B cell (primary cell): ENCODE measurements at regions not wholly inside any gene's neighbourhood (a gene's known extent, or its start where the extent isn't known, plus 50 kb on each side); places are given as distances from the start of the nearest gene placed in this dataset.

Experiments used
- CTCF ChIP-seq: fragments of 200-600 bp; IDR thresholded peaks from one replicate; pipeline ENCODE4 v1.8.0; 2022; ENCODE audit warnings: antibody characterized with exemption, mild to moderate bottlenecking
- EZH2 ChIP-seq: IDR thresholded peaks from 2 replicates; pipeline ENCODE4 v1.6.1; 2012; ENCODE audit warnings: borderline replicate concordance, low read depth, mild to moderate bottlenecking, moderate library complexity, low read length; ENCODE audit not compliant: insufficient read depth, poor library complexity, severe bottlenecking

DNA sequence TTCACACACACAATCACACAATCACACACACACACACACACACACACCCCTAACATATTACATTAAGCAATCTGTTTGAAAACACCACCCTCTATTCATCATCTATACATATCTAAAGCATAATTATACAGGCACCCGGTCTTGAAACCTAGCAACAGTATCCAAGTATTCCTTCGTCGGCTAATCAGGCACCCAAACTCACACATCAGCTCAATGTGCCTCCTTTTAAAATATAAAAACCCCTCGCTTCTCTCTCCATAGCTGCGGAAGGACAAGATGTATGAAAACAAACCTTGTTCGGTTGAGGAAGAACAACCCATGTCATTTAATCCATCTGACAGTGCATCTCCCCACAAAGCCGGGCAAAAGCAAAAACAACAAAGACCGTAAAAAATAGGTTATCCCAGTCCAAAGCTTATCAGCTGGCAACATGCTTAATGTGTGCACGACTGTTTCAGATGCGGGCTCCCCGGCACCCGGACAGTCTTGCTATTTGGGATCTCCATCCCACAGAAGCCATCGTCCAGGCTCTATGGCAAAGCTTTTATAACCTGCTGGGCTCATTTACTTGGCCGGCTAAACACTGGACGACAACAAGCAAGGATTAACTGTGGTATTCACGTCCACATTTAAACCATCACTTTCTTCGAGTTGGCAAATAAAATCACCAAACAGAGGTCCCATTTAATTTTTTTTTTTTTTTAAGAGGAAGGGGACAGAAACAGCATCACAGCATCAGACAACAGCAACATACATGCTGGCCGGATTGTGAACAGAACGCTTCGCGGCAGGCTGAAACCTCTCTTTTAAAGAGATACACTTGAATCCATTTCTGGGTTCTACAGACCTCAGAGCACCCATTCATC, 365.5 kb downstream of the SHANK2 start:
- TF ChIP-seq CTCF (no peak), EZH2 (no peak)
